PC-9 (cell line): ENCODE measurements at regions not wholly inside any gene's neighbourhood (a gene's known extent, or its start where the extent isn't known, plus 50 kb on each side); places are given as distances from the start of the nearest gene placed in this dataset.

Experiments
- BruUV-seq: library from RNA; stranded (reverse); fragments of 400-500 nt; replicated peaks from 2 replicates; lab custom pipeline; 2021; lab: Mats Ljungman, UMichigan
- CTCF ChIA-PET: fragments of 300-600 bp; sonication (Branson Sonifier 250); formaldehyde crosslinking; loops from one replicate; lab custom pipeline; 2022; ENCODE audit warnings: antibody characterized with exemption; lab: Charles Lee
- POLR2A ChIA-PET: fragments of 300-600 bp; sonication (Branson Sonifier 250); formaldehyde crosslinking; loops from one replicate; lab custom pipeline; 2022; ENCODE audit warnings: antibody characterized with exemption; ENCODE audit not compliant: unreplicated experiment; lab: Charles Lee
- DNase-seq, 2 experiments: peaks; one replicate each; pipeline versions ENCODE4 v3.0.0 to v3.0.0-alpha.2; 2015 to 2022; ENCODE audit warnings: mixed read lengths in 1 of 2
- H2AFZ ChIP-seq: fragments of 200-600 bp; sonication (generic); 2 replicates; pipeline ENCODE4 v1.8.1; 2017; ENCODE audit warnings: antibody characterized with exemption
- H3F3A ChIP-seq: fragments of 200-600 bp; sonication (generic); 2 replicates; pipeline ENCODE4 v1.8.1; 2017; ENCODE audit warnings: antibody characterized with exemption, mild to moderate bottlenecking, low read depth; ENCODE audit not compliant: insufficient read depth
- H3K27ac ChIP-seq: fragments of 200-600 bp; sonication (generic); 2 replicates; pipeline ENCODE4 v1.6.1; 2016; ENCODE audit warnings: mixed run types
- H3K27me3 ChIP-seq: fragments of 200-600 bp; sonication (generic); 2 replicates; pipeline ENCODE4 v1.6.1; 2016; ENCODE audit warnings: low read depth, mixed run types; ENCODE audit not compliant: insufficient read depth
- H3K36me3 ChIP-seq: fragments of 200-600 bp; sonication (generic); 2 replicates; pipeline ENCODE4 v1.6.1; 2016; ENCODE audit warnings: low read depth, mixed run types
- H3K4me1 ChIP-seq: fragments of 200-600 bp; sonication (generic); replicated peaks from 2 replicates; pipeline ENCODE4 v1.6.1; 2016; ENCODE audit warnings: mixed run types; ENCODE audit not compliant: insufficient read depth
- H3K4me2 ChIP-seq: fragments of 200-600 bp; sonication (generic); 2 replicates; pipeline ENCODE4 v1.6.1; 2017; ENCODE audit warnings: mixed run types
- H3K4me3 ChIP-seq: fragments of 200-600 bp; sonication (generic); 2 replicates; pipeline ENCODE4 v1.6.1; 2016; ENCODE audit warnings: mixed run types
- H3K79me2 ChIP-seq: fragments of 200-600 bp; sonication (generic); 2 replicates; pipeline ENCODE4 v1.6.1; 2017; ENCODE audit warnings: low read depth, mixed run types
- H3K9me2 ChIP-seq: fragments of 200-600 bp; sonication (generic); 2 replicates; pipeline ENCODE4 v1.8.1; 2017; ENCODE audit warnings: mild to moderate bottlenecking; ENCODE audit not compliant: insufficient read depth
- H3K9me3 ChIP-seq: fragments of 200-600 bp; sonication (generic); 2 replicates; pipeline ENCODE4 v1.8.1; 2016; ENCODE audit warnings: low read depth; ENCODE audit not compliant: insufficient read depth
- H4K20me1 ChIP-seq: fragments of 200-600 bp; sonication (generic); 2 replicates; pipeline ENCODE4 v1.8.1; 2017; ENCODE audit not compliant: insufficient read depth
- CTCF ChIP-seq: fragments of 200-600 bp; sonication (generic); conservative IDR thresholded peaks from 2 replicates; pipeline ENCODE4 v1.6.1; 2017; ENCODE audit warnings: mixed run types, antibody characterized with exemption, mild to moderate bottlenecking, moderate library complexity
- EZH2 ChIP-seq: fragments of 200-600 bp; sonication (generic); IDR thresholded peaks from 2 replicates; pipeline ENCODE4 v1.8.0; 2017; ENCODE audit warnings: antibody characterized with exemption, low read depth
- intact Hi-C: fragments of 100-400 bp; cut with micrococcal nuclease; formaldehyde crosslinking; loops from one replicate; pipeline ENCODE4 v1.10.0; 2022; ENCODE audit not compliant: unreplicated experiment

- no peak overlapping the region for H3K27ac ChIP-seq
- ChIA-PET POLR2A (no interaction called here), CTCF (no interaction called here)
- no peak overlapping the region for H3K4me2 ChIP-seq
- no TSS peak for BruUV-seq
- no peaks in the 10 kb centered on the region for H3F3A ChIP-seq
- no peaks in the 10 kb centered on the region for H3K36me3 ChIP-seq
- no peaks in the 10 kb centered on the region for H3K4me1 ChIP-seq
- intact Hi-C loops = no loop called here
- peak overlapping the region; percentile 50; the same call in 1 of the 2 replicates for H2AFZ ChIP-seq
- H4K20me1 ChIP-seq = no peaks in the 10 kb centered on the region
- H3K27me3 ChIP-seq = no peaks in the 10 kb centered on the region
- no peak for DNase-seq
- no peak overlapping the region for H3K4me3 ChIP-seq
- TF ChIP-seq CTCF (no peak), EZH2 (no peak)
- peaks cover 10% of the 10 kb centered on the region; the same call in 1 of the 2 replicates for H3K9me3 ChIP-seq
- no peaks in the 10 kb centered on the region for H3K79me2 ChIP-seq
- H3K9me2 ChIP-seq = no peaks in the 10 kb centered on the region
Observed at GRCh38 chr6:22413681-22414311, 117.0 kb upstream of the PRL start.

DNA sequence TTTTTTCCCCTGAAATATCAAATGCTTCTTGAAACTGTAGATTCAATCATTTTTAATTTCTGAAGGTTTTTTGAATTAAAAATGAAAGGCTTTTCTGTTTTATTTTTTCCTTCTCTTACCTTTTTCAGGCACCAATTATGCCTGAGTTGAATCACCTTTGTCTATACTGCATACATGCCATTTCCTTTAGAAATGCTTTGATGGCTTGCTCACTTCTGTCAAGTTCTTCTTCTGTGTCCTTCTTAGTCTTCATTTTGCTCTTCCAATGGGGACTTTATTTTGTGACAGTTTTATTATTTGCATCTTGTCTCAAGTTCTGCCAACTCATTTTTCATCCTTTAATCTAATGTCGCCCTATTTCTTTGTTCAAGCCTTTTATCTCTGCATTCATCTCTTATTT lies 121.9 kb upstream of the PRL start:
- Histone ChIP-seq H2AFZ (no peak overlapping the region), H3F3A (no peaks in the 10 kb centered on the region), H3K79me2 (no peaks in the 10 kb centered on the region), H3K9me2 (no peaks in the 10 kb centered on the region), H3K36me3 (no peaks in the 10 kb centered on the region), H3K9me3 (peaks cover 19% of the 10 kb centered on the region; the same call in 1 of the 2 replicates), H4K20me1 (no peaks in the 10 kb centered on the region), H3K27ac (no peak overlapping the region), H3K27me3 (no peaks in the 10 kb centered on the region), H3K4me1 (no peaks in the 10 kb centered on the region), H3K4me3 (no peak overlapping the region), H3K4me2 (no peak overlapping the region)
- TF ChIP-seq CTCF (no peak), EZH2 (no peak)
- intact Hi-C loops = no loop called here
- CTCF ChIA-PET = no interaction called here
- no peak for DNase-seq
- BruUV-seq = no TSS peak
- POLR2A ChIA-PET = no interaction called here

DNA sequence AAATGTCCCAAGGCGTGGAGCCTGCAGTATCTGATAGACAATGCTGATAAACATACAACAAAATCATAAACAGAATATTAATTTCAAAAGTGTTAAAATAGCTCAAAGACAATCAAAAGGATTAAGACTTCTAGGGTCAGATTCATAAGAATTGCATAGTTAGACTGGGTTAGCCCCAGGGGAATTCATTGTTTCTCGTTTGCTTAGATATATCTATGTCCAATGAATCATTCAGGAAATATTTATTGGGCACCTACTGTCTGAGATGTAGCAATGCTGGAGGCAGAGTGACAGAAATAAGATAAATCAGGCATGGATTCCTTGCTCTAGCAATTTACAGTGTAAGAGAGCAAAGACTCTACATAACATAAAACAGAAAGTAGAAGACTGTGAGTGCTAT lies 124.4 kb upstream of the PRL start:
- Histone ChIP-seq H3K4me3 (no peak overlapping the region), H2AFZ (no peak overlapping the region), H3K4me2 (0 out of 2 replicates have a peak overlapping the region, but pooled peaks have one; percentile 1), H4K20me1 (no peaks in the 10 kb centered on the region), H3K4me1 (no peaks in the 10 kb centered on the region), H3K36me3 (no peaks in the 10 kb centered on the region), H3K9me2 (no peaks in the 10 kb centered on the region), H3K79me2 (no peaks in the 10 kb centered on the region), H3K27ac (no peak overlapping the region), H3F3A (no peaks in the 10 kb centered on the region), H3K27me3 (no peaks in the 10 kb centered on the region), H3K9me3 (peaks cover 19% of the 10 kb centered on the region; the same call in 1 of the 2 replicates)
- intact Hi-C loops = no loop called here
- CTCF ChIA-PET = no interaction called here
- DNase-seq = peak in 1 of 2 experiments; percentile 37
- POLR2A ChIA-PET = interaction anchor here (0.6 kb wide), 1 partner anchor 525 kb away, joined by 3 read pairs; no protein-coding TSS in a partner anchor
- BruUV-seq = no TSS peak
- TF ChIP-seq CTCF = no peak
- no peak for TF ChIP-seq EZH2
